ENCODE measurements at regions not wholly inside any gene's neighbourhood (a gene's known extent, or its start where the extent isn't known, plus 50 kb on each side); places are given as distances from the start of the nearest gene placed in this dataset.
"Not testable (repeated sequence)": the region's sequence is repeated elsewhere in the genome, so short reads cannot be mapped to it uniquely, and the experiment has no call there.

GRCh38 chr1:178607718-178608408, 95.0 kb downstream of the TEX35 start:
- no peak for DNase-seq

DNA sequence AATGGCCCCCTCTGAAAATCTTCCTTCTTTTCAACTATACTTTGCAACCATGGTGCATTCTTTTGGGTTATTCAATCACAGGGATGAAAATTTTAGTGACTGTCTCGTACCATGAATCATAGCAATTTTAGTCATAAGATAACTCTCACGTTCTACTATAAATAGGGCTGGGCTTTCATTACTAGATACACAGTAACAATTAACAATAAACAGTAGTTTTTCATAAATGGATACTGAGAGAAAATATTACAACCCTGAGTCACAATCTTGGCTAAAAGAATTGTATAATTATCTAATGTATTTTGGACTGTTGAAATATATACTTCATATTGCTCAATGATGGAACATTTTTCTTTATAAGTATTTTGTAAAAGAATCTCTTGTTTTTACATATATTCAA, 96.1 kb downstream of the TEX35 start:
- no peak for DNase-seq

DNA sequence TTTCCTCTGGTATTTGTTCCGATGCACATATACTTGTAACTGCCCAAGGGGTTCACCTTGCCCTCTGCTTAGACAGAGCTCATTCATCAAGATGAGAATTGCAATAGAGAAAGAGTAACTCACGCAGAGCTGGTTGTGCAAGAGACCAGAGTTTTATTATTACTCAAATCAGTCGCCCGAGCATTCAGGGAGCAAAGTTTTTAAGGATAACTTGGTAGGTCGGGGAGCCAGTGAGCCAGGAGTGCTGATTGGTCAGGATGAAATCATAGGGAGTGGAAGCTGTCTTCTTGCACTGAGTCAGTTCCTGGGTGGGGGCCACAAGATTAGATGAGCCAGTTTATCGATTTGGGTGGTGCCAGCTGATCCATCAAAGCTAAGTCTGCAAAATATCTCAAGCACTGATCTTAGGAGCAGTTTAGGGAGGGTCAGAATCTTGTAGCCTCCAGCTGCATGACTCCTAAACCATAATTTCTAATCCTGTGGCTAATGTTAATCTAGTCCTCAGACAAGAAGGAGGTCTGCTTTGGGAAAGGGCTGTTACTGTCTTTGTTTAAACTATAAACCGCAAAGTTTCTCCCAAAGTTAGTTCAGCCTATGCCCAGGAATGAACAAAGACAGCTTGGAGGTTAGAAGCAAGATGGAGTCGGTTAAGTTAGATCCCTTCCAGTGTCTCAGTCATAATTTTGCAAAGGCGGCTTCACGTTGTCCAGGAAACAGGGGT, 97.9 kb downstream of the TEX35 start:
- not testable (repeated sequence) for DNase-seq

GRCh38 chr1:178612261-178612660, 99.4 kb downstream of the TEX35 start:
- DNase-seq, result no peak

DNA sequence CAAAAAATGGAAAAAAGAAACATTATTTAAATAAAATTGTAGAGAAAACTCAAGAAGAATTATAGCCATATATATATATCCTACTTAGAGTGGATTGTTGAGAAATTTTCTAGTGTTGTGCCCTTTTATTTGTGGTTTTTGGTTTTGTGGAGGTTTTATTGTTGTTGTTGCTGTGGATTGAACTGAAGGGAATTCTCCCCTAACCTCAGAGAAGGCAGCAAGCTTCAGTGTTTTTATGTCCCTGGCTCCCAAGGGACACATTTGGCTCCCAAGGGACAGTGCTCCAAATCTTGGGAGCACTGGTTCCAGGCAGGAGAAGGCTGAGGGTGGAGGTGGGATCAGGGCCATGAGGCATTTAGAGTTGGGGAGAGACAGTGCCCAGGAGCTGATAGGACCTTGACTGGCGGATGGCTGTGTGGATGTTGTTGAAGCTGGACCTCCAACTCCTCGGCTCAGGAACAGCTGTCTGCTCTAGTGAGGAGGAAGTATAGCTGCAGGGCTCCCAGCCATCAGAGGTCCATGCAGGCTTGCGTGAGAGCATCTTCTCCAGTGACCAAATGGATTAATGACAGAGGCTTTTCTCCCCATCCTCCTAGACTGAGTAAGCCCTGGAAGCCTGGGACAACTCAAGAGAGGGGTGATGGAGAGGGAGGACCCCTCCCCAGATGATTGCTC, 100.5 kb downstream of the TEX35 start:
- no peak for DNase-seq

DNA sequence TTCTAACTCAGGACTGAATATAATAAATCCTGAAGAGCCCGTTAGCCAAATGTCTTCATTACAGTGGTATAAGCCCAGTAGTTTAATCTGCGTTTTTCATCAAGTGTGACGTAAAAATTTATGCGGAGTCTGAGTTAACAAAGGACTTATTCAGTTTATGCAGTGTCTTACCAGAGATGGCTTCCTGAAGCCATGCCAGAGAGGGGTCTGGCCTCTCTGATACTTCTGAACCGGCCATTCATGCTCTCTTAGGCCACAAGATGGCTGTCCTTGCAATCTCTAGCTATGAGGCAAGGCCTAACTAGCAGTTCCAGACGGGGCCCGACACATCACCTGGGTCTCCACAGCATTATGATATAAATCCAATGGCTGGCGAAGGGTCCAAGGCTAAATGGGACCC, 101.4 kb downstream of the TEX35 start:
- no peak for DNase-seq

GRCh38 chr1:178619042-178619927, 105.8 kb upstream of the RALGPS2 start:
- DNase-seq, result no peak

GRCh38 chr1:178620584-178621475, 104.2 kb upstream of the RALGPS2 start:
- no peak for DNase-seq

DNA sequence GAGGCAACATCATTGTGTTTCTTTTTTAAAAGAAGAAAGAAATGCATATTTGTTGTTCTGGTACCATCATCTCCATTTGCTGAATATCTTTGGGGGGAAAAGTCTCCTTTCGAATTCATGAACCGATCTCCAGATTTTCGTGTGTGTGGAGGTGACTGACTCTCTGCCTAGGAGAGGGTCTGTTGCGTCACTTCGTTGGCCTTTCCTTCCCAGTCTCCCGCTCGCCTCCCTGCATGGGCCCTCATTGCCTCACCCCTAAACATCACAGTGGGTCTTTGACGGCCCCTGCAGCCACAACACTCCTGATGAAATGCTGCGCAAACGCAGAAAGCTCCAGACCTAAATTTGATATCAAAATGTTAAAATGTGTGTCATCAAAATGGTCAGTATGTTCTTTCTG, 103.2 kb upstream of the RALGPS2 start:
- no peak for DNase-seq

- no peak for DNase-seq
Measured at GRCh38 chr1:178625695-178626094, 99.3 kb upstream of the RALGPS2 start.

DNA sequence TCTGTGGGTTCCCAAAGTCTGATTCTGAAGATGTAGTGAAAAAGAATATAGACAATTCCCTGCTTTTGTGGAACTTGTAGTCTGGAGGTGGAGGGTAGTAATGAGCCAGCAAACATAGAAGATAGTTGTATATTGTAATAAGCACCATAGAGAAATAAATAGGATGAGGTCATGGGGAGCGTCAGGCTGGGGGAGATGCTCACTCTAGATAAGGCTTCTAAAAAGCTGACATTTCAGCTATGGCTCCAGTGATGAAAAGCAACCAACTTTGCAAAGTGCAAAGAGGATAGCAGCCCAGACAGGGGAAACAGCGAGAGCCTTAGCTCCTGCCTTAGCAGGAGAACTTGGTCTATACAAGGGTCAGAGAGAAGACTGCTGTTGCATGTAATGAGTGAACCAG, 98.0 kb upstream of the RALGPS2 start:
- no peak for DNase-seq

GRCh38 chr1:178628637-178629251, 96.3 kb upstream of the RALGPS2 start:
- DNase-seq, result no peak

DNA sequence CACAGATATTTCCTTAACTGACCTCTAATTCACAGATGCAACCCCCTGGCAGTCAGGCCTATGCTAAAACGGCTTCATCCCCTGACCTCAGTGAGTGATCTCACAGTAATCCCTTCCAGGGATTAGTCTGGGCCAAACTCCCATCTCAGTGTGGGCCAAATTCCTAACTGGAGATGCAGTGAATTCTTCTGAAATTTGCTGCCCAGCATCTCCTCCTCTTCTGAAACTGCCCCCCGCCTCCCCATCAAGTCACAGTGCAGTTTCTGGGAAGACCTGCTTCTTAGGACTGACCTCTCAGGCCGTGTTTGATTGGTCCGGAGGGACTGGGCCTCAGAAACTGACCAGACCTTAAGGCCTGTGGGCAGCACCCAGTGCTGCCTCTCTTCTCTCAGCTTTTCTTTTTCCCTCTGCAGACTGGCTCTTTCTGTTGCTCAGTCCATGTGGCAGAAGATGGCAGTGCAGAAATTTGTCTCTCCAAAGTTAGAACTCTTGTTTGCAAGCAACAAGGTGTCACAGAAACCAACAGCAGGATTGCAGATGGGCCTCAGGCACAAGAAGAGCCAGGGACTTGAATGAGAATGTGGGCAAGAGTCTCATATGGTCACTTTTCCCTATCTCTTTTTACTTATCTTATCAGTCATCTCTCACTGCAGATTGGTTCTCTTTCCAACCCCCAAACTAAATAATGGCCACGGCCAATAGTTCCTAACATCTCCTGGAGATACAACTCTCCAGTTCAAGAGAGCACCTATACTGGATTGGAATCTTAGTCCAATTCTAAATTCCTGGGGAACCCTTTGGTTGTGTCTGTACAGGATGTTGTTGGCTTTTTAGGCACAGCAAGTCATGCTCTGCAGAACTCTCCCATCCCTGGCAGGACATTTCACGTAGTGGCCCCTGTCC, 95.5 kb upstream of the RALGPS2 start:
- no peak for DNase-seq

DNA sequence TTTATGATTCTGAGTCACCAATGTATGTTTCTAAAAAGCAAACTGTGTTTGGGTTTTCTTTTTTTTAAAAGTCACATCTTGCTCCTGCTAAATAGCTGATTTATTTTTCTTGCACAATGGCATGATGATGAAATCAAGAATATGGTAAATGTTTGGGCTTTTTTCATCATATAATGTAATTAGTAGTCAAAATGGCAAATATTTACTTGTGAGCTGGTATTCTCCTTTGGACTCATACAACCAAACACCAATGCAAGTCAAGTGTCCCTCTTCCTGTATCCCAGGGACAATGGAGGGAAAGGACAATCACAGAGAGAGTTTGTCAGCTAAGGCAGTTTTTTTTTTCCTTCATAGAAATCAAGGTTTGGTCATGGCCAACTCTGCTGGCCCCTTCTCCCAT, 94.6 kb upstream of the RALGPS2 start:
- DNase-seq, result no peak

GRCh38 chr1:178632653-178633052, 92.4 kb upstream of the RALGPS2 start:
- no peak for DNase-seq

- DNase-seq, result no peak
Measured at GRCh38 chr1:178633056-178633455, 92.0 kb upstream of the RALGPS2 start.

GRCh38 chr1:178634445-178634844, 90.6 kb upstream of the RALGPS2 start:
- no peak for DNase-seq

- DNase-seq, result no peak
Measured at GRCh38 chr1:178637841-178638240, 87.2 kb upstream of the RALGPS2 start.

DNA sequence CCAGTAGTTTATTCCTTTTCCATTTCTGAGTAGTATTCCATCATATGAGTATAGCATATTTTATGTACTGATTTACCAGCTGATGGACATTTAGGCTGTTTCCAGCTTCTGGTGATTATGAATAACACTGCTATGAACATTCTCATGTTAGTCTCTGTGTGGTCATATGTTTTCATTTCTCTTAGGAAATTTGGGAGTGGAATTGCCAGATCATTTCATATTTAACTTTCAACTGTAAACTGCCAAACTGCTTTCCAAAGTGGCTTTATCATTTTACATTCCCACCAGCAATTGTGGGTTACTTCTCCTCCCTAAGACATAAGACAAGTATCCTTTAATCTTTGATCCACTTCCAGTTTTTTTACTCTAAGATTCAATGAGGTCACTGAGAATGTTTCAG, 85.7 kb upstream of the RALGPS2 start:
- DNase-seq, result no peak

- DNase-seq, result no peak
Measured at GRCh38 chr1:178642282-178642681, 82.8 kb upstream of the RALGPS2 start.

- no peak for DNase-seq
Measured at GRCh38 chr1:178643349-178643748, 81.7 kb upstream of the RALGPS2 start.
